ENCODE measurements at regions not wholly inside any gene's neighbourhood (a gene's known extent, or its start where the extent isn't known, plus 50 kb on each side); places are given as distances from the start of the nearest gene placed in this dataset.
"Not testable (repeated sequence)": the region's sequence is repeated elsewhere in the genome, so short reads cannot be mapped to it uniquely, and the experiment has no call there.

DNA sequence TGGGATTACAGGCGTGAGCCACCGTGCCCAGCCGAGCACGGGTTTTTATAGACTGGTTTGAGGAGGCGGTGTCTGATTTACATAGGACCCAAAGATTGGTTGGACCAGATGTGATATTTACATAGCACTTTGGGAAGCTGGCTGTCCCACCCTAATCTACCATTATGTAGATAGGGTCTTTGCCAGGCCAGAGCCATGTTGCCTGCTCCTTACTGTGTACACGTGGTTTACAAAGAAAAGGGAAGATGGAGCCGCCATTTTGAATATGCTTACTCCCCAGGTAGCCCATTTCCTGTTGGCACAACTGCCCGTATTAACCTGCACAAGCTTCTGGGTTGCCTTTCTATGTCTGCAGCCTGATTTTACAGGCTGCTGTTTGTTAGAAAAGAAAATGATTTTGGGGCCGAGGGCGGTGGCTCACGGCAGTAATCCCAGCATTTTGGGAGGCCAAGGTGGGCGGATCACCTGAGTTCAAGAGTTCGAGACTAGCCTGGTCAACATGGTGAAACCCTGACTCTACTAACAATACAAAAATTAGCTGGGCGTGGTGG is 89.9 kb upstream of the EEF2KMT start:
- Histone ChIP-seq H3K4me1 (ENCODE audit: control insufficient read depth, insufficient read depth, low read length) (no peaks in the 10 kb centered on the region), H3K27me3 (ENCODE audit: control insufficient read depth, insufficient read depth, low read length) (no peaks in the 10 kb centered on the region), H3K9me3 (ENCODE audit: control insufficient read depth, insufficient read depth, low read length) (no peaks in the 10 kb centered on the region), H3K4me3 (ENCODE audit: low read depth, low read length) (no peak overlapping the region), H3K27ac (ENCODE audit: low read depth, low read length) (no peak overlapping the region), H3K36me3 (ENCODE audit: control insufficient read depth, insufficient read depth, low read length) (no peaks in the 10 kb centered on the region)
- no peak for DNase-seq (ENCODE audit: low read depth in 4 of 6, low spot score in 6 of 6)
- 89% methylated on average over 8 of the region's 14 CpGs for WGBS (ENCODE audit: insufficient coverage)

DNA sequence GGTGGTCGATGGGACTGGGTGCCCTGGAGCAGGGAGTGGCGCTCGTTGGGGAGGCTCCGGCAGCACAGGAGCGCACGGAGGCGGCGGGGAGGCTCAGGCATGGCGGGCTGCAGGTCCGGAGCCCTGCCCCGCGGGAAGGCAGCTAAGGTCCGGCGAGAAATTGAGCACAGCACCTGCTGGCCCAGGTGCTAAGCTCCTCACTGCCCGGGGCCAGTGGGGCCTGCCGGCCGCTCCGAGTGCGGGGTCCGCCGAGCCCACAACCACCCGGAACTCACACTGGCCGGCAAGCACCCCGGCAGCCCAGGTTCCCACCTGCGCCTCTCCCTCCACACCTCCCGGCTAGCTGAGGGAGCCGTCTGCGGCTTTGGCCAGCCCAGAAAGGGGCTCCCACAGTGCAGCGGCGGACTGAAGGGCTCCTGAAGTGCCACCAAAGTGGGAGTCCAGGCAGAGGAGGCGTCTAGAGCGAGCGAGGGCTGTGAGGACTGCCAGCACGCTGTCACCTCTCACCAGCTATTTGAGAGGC is 88.8 kb upstream of the EEF2KMT start:
- H3K27me3 ChIP-seq (ENCODE audit: control insufficient read depth, insufficient read depth, low read length) = no peaks in the 10 kb centered on the region
- WGBS (ENCODE audit: insufficient coverage) = 99% methylated on average over 33 of the region's 34 CpGs

DNA sequence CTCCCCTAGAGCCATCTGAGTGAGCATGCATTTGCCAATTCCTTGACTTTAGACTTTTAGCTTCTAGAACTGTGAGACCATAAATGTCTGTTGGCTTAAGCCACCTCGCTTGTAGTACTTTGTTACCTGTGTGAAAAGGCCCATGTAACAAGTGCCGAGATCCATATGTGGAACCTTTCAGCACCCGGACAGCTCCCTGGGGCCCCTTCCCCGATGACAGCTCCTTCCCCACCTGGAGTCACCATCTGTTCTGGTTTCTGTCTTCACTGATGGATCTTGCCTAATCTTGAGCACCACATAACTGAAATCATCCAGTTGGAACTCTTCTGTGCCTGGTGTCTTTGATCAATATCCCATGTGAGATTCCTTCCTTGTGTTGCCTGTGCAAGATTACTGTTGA is 78.9 kb upstream of the EEF2KMT start:
- Histone ChIP-seq H3K9me3 (ENCODE audit: control insufficient read depth, insufficient read depth, low read length) (no peaks in the 10 kb centered on the region), H3K27me3 (ENCODE audit: control insufficient read depth, insufficient read depth, low read length) (no peaks in the 10 kb centered on the region), H3K36me3 (ENCODE audit: control insufficient read depth, insufficient read depth, low read length) (no peaks in the 10 kb centered on the region), H3K27ac (ENCODE audit: low read depth, low read length) (no peak overlapping the region), H3K4me1 (ENCODE audit: control insufficient read depth, insufficient read depth, low read length) (peaks cover 3% of the 10 kb centered on the region), H3K4me3 (ENCODE audit: low read depth, low read length) (no peak overlapping the region)
- 44% methylated on average over 4 of the region's 4 CpGs for WGBS (ENCODE audit: insufficient coverage)
- no peak for DNase-seq (ENCODE audit: low read depth in 4 of 6, low spot score in 6 of 6)

More for the DNA sequence above, 88.8 kb upstream of the EEF2KMT start:
- H3K27ac ChIP-seq (ENCODE audit: low read depth, low read length) = no peak overlapping the region
- H3K4me3 ChIP-seq (ENCODE audit: low read depth, low read length) = no peak overlapping the region
- no peaks in the 10 kb centered on the region for H3K9me3 ChIP-seq (ENCODE audit: control insufficient read depth, insufficient read depth, low read length)
- H3K36me3 ChIP-seq (ENCODE audit: control insufficient read depth, insufficient read depth, low read length) = no peaks in the 10 kb centered on the region
- H3K4me1 ChIP-seq (ENCODE audit: control insufficient read depth, insufficient read depth, low read length) = no peaks in the 10 kb centered on the region
- DNase-seq (ENCODE audit: low read depth in 4 of 6, low spot score in 6 of 6) = no peak

DNA sequence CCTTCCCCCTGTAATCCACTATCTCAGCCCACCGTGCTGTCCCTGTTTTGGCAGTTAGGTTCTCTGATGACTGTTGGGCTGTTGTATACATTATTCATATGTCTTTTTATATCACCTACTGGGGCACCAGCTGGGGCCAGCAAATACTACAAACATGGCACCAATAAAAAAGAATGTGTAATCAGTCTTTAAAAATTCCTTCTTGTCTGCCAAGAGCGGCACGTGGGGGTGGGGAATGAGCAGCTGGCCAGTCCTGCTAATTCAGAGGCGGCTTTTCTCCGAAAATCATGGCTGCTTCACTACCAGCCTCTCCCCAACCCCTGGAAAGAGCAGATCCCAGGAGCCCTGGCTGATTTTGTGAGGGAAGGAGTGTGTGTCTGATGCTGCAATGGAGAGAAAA is 77.7 kb upstream of the EEF2KMT start:
- no peaks in the 10 kb centered on the region for H3K9me3 ChIP-seq (ENCODE audit: control insufficient read depth, insufficient read depth, low read length)
- H3K4me3 ChIP-seq (ENCODE audit: low read depth, low read length) = no peak overlapping the region
- H3K27ac ChIP-seq (ENCODE audit: low read depth, low read length) = no peak overlapping the region
- peak in 2 of 6 donors; percentile 83 to 88 for DNase-seq (ENCODE audit: low read depth in 4 of 6, low spot score in 6 of 6)
- H3K27me3 ChIP-seq (ENCODE audit: control insufficient read depth, insufficient read depth, low read length) = no peaks in the 10 kb centered on the region
- WGBS (ENCODE audit: insufficient coverage) = no CpG with 5 or more reads among the region's 5 CpGs
- no peaks in the 10 kb centered on the region for H3K36me3 ChIP-seq (ENCODE audit: control insufficient read depth, insufficient read depth, low read length)
- peaks cover 3% of the 10 kb centered on the region for H3K4me1 ChIP-seq (ENCODE audit: control insufficient read depth, insufficient read depth, low read length)

DNA sequence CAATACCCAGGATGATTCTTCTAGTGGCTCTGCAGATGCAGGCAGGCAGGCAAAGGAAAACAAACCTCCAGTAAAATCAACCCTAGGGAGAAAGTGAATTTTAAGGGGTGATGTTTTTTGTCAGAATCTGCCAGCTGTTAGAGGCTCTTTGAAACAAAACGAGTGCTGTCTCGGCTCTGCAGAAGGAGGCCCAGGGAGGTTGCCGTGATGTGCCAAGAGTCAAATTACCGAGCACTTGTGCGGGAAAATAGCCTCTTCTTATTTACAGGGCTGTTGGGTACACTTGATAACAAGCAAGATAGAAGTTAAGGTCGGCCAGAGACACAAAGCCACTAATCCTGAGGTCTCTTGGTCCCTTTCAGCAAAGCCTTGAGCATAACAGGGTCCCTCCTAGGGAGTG is 68.9 kb upstream of the EEF2KMT start:
- Histone ChIP-seq H3K9me3 (ENCODE audit: control insufficient read depth, insufficient read depth, low read length) (no peaks in the 10 kb centered on the region), H3K27ac (ENCODE audit: low read depth, low read length) (no peak overlapping the region), H3K4me1 (ENCODE audit: control insufficient read depth, insufficient read depth, low read length) (peaks cover 7% of the 10 kb centered on the region), H3K36me3 (ENCODE audit: control insufficient read depth, insufficient read depth, low read length) (no peaks in the 10 kb centered on the region), H3K4me3 (ENCODE audit: low read depth, low read length) (no peak overlapping the region), H3K27me3 (ENCODE audit: control insufficient read depth, insufficient read depth, low read length) (no peaks in the 10 kb centered on the region)
- DNase-seq (ENCODE audit: low read depth in 4 of 6, low spot score in 6 of 6) = peak in 1 of 6 donors; percentile 68
- WGBS (ENCODE audit: insufficient coverage) = 12% methylated on average over 5 of the region's 6 CpGs

DNA sequence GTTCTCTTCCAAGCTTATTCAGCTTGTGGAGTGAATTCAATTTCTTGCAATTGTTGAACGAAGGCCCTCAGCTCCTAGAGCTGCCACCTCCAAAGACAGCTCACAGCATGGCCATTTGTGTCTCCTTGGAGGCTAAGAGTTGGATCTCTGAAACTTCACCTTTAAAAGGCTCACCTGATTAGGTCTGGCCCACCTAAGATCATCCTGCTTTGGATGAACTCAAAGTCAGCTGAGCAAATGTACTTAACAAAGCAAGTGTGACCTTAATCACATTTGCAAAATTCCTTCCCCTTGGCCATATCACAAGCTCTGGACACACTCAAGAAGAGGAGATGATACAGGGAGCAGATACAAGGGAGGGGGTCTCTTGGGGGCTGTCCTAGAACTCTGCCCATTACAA is 67.8 kb upstream of the EEF2KMT start:
- H3K36me3 ChIP-seq (ENCODE audit: control insufficient read depth, insufficient read depth, low read length); H3K4me1 ChIP-seq (ENCODE audit: control insufficient read depth, insufficient read depth, low read length); H3K27me3 ChIP-seq (ENCODE audit: control insufficient read depth, insufficient read depth, low read length); H3K4me3 ChIP-seq (ENCODE audit: low read depth, low read length); H3K27ac ChIP-seq (ENCODE audit: low read depth, low read length); DNase-seq (ENCODE audit: low read depth in 4 of 6, low spot score in 6 of 6); H3K9me3 ChIP-seq (ENCODE audit: control insufficient read depth, insufficient read depth, low read length): not testable (repeated sequence)
- WGBS (ENCODE audit: insufficient coverage) = no CpG with 5 or more reads among the region's 1 CpG

DNA sequence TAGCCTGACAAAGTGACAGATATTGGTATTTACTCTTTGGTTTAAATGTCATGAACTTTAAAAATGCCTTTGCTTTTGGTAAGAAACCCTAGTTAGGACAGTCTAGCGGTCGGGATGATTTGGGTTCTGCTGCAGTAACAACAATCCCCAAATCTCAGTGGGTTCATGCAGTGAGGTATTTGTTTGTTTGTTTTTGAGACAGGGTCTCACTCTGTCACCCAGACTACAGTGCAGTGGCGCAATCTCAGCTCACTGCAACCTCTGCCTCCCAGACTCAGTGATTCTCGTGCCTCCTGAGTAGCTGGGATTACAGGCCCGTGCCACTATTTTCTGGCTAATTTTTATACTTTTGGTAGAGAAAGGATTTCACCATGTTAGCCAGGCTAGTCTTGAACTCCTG is 65.2 kb upstream of the EEF2KMT start:
- not testable (repeated sequence) for H3K4me1 ChIP-seq (ENCODE audit: control insufficient read depth, insufficient read depth, low read length); H3K9me3 ChIP-seq (ENCODE audit: control insufficient read depth, insufficient read depth, low read length); H3K4me3 ChIP-seq (ENCODE audit: low read depth, low read length); H3K27me3 ChIP-seq (ENCODE audit: control insufficient read depth, insufficient read depth, low read length); H3K36me3 ChIP-seq (ENCODE audit: control insufficient read depth, insufficient read depth, low read length); H3K27ac ChIP-seq (ENCODE audit: low read depth, low read length); DNase-seq (ENCODE audit: low read depth in 4 of 6, low spot score in 6 of 6)
- no CpG with 5 or more reads among the region's 5 CpGs for WGBS (ENCODE audit: insufficient coverage)

DNA sequence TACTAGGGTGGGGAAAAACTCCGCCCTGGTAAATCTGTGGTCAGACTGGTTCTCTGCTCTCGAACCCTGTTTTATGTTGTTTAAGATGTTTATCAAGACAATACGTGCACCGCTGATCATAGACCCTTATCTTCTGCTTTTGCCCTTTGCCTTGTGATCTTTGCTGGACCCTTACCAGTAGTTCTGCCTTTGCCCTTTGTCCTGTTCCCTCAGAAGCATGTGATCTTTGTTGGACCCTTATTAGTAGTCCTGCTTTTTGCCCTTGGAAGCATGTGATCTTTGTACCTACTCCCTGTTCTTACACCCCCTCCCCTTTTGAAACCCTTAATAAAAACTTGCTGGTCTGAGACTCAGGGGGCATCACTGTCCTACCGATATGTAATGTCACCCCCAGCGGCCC is 64.3 kb upstream of the EEF2KMT start:
- not testable (repeated sequence) for H3K4me3 ChIP-seq (ENCODE audit: low read depth, low read length); DNase-seq (ENCODE audit: low read depth in 4 of 6, low spot score in 6 of 6); H3K36me3 ChIP-seq (ENCODE audit: control insufficient read depth, insufficient read depth, low read length); H3K27ac ChIP-seq (ENCODE audit: low read depth, low read length); H3K4me1 ChIP-seq (ENCODE audit: control insufficient read depth, insufficient read depth, low read length); H3K27me3 ChIP-seq (ENCODE audit: control insufficient read depth, insufficient read depth, low read length); H3K9me3 ChIP-seq (ENCODE audit: control insufficient read depth, insufficient read depth, low read length)
- 98% methylated on average over 5 of the region's 6 CpGs for WGBS (ENCODE audit: insufficient coverage)

DNA sequence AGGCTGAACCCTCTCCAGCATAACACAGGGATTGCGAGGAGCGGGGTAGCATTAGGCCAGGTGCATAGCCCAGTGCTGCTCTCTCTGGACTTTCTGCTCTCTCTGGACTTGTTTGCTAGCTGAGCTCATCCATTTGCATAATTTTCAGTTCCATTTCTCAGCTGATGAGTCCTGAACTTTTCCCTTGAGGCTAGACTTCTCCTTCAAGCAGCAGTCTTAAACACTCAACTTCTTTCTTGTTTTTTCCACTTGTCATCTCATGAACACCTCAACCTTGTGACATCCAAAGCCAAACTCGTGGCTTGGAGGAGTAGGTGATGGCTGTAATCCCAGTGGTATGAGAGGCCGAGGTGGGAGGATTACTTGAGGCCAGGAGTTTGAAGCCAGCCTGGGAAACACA is 62.4 kb upstream of the EEF2KMT start:
- not testable (repeated sequence) for H3K9me3 ChIP-seq (ENCODE audit: control insufficient read depth, insufficient read depth, low read length); H3K27me3 ChIP-seq (ENCODE audit: control insufficient read depth, insufficient read depth, low read length); H3K27ac ChIP-seq (ENCODE audit: low read depth, low read length); H3K4me3 ChIP-seq (ENCODE audit: low read depth, low read length); DNase-seq (ENCODE audit: low read depth in 4 of 6, low spot score in 6 of 6); H3K4me1 ChIP-seq (ENCODE audit: control insufficient read depth, insufficient read depth, low read length); H3K36me3 ChIP-seq (ENCODE audit: control insufficient read depth, insufficient read depth, low read length)
- WGBS (ENCODE audit: insufficient coverage) = 86% methylated on average over 2 of the region's 4 CpGs

DNA sequence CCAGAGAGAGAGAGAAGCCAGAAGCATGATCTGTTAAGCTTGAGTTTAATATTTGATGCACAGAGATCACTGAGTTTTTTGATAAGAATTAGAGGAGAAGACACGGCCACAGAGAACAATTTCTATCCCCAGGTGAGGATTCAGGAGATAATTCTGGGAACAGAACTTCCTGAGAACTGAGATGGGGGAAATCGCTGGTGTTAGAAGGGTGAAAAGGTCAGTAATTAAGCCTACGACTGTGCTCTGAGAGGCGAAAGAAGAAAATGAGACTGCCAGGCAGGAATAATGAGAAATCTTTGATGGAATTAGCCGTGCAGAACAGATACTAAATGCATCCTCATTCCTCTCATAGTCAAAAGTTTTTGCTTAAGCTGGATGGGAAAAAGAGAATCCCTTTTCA is 61.9 kb upstream of the EEF2KMT start:
- not testable (repeated sequence) for H3K27me3 ChIP-seq (ENCODE audit: control insufficient read depth, insufficient read depth, low read length); H3K27ac ChIP-seq (ENCODE audit: low read depth, low read length); H3K36me3 ChIP-seq (ENCODE audit: control insufficient read depth, insufficient read depth, low read length); H3K9me3 ChIP-seq (ENCODE audit: control insufficient read depth, insufficient read depth, low read length); H3K4me1 ChIP-seq (ENCODE audit: control insufficient read depth, insufficient read depth, low read length); H3K4me3 ChIP-seq (ENCODE audit: low read depth, low read length)
- 43% methylated on average over 3 of the region's 5 CpGs for WGBS (ENCODE audit: insufficient coverage)
- peak in 1 of 6 donors; percentile 61 for DNase-seq (ENCODE audit: low read depth in 4 of 6, low spot score in 6 of 6)
